ENCODE measurements at regions not wholly inside any gene's neighbourhood (a gene's known extent, or its start where the extent isn't known, plus 50 kb on each side); places are given as distances from the start of the nearest gene placed in this dataset.

DNA sequence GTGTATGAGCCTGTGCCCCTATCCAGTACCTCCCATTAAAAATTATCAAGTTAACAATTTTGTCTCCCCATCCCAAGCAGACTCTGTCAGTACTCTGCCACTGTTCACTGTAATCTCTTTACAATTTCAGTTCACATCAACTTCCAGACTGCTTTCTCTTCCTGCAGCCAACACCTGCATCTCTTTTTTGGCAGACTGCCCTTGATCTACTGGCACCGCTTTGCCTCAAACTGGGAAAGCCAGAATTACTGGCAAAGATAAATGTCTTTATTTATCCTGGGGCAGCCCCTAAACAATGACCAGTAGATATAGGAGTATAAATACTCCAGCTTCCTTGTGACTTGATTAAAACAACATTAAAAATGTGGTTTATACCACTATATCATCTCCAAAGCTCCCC lies 494.1 kb downstream of the ZNF385D start:
- Histone ChIP-seq H3K9me3 (ENCODE audit: control insufficient read depth, insufficient read depth, low read depth, low read length) (no peaks in the 10 kb centered on the region), H3K36me3 (ENCODE audit: control insufficient read depth in 2 of 2, insufficient read depth in 1 of 2, low read length in 2 of 2) (no peaks in the 10 kb centered on the region), H3K27ac (ENCODE audit: extremely low read depth, low read depth, low read length) (no peak overlapping the region), H3K4me1 (ENCODE audit: control insufficient read depth, insufficient read depth, low read length) (no peaks in the 10 kb centered on the region), H3K4me3 (ENCODE audit: low read depth, low read length) (no peak overlapping the region)
- CTCF ChIA-PET: no interaction called here
- POLR2A ChIA-PET: no interaction called here
- TF ChIP-seq ZNF660 (tag by site-specific recombination; IDR thresholded peaks at IDR 0.05) (no peak), ZNF26 (tag by site-specific recombination; IDR thresholded peaks at IDR 0.05) (no peak), ZNF202 (tag by site-specific recombination; IDR thresholded peaks at IDR 0.05; ENCODE audit: borderline replicate concordance) (no peak), ZNF140 (tag by site-specific recombination; IDR thresholded peaks at IDR 0.05) (no peak)
- TF ChIP-seq, protein P1, sequence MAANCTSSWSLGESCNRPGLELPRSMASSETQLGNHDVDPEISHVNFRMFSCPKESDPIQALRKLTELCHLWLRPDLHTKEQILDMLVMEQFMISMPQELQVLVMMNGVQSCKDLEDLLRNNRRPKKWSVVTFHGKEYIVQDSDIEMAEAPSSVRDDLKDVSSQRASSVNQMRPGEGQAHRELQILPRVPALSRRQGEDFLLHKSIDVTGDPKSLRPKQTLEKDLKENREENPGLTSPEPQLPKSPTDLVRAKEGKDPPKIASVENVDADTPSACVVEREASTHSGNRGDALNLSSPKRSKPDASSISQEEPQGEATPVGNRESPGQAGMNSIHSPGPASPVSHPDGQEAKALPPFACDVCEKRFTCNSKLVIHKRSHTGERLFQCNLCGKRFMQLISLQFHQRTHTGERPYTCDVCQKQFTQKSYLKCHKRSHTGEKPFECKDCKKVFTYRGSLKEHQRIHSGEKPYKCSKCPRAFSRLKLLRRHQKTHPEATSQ (tag by site-specific recombination; IDR thresholded peaks at IDR 0.05): no peak

- no peak overlapping the region for H3K27ac ChIP-seq (ENCODE audit: extremely low read depth, low read depth, low read length)
- CTCF ChIA-PET: no interaction called here
- H3K4me3 ChIP-seq (ENCODE audit: low read depth, low read length): no peak overlapping the region
- no peaks in the 10 kb centered on the region for H3K36me3 ChIP-seq (ENCODE audit: control insufficient read depth in 2 of 2, insufficient read depth in 1 of 2, low read length in 2 of 2)
- TF ChIP-seq, protein P2, sequence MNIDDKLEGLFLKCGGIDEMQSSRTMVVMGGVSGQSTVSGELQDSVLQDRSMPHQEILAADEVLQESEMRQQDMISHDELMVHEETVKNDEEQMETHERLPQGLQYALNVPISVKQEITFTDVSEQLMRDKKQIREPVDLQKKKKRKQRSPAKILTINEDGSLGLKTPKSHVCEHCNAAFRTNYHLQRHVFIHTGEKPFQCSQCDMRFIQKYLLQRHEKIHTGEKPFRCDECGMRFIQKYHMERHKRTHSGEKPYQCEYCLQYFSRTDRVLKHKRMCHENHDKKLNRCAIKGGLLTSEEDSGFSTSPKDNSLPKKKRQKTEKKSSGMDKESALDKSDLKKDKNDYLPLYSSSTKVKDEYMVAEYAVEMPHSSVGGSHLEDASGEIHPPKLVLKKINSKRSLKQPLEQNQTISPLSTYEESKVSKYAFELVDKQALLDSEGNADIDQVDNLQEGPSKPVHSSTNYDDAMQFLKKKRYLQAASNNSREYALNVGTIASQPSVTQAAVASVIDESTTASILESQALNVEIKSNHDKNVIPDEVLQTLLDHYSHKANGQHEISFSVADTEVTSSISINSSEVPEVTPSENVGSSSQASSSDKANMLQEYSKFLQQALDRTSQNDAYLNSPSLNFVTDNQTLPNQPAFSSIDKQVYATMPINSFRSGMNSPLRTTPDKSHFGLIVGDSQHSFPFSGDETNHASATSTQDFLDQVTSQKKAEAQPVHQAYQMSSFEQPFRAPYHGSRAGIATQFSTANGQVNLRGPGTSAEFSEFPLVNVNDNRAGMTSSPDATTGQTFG (tag by site-specific recombination; IDR thresholded peaks at IDR 0.05; ENCODE audit: borderline replicate concordance): no peak
- TF ChIP-seq ZNF596 (tag by site-specific recombination; IDR thresholded peaks at IDR 0.05) (no peak), ZNF341 (tag by site-specific recombination; IDR thresholded peaks at IDR 0.05; ENCODE audit: low read depth) (no peak), ZSCAN23 (tag by site-specific recombination; IDR thresholded peaks at IDR 0.05) (no peak), ZNF311 (tag by site-specific recombination; IDR thresholded peaks at IDR 0.05; ENCODE audit: borderline replicate concordance) (no peak), ZEB2 (tag by site-specific recombination; IDR thresholded peaks at IDR 0.05) (no peak), ZNF292 (tag by site-specific recombination; IDR thresholded peaks at IDR 0.05; ENCODE audit: borderline replicate concordance, low read depth) (no peak), BCL6B (tag by site-specific recombination; IDR thresholded peaks at IDR 0.05) (no peak), ZNF707 (tag by site-specific recombination; IDR thresholded peaks at IDR 0.05) (no peak), ZNF521 (tag by site-specific recombination; IDR thresholded peaks at IDR 0.05) (no peak), ZNF416 (tag by site-specific recombination; IDR thresholded peaks at IDR 0.05) (no peak), ZBTB49 (tag by site-specific recombination; IDR thresholded peaks at IDR 0.05; ENCODE audit: low read depth) (no peak)
- TF ChIP-seq, protein P3, sequence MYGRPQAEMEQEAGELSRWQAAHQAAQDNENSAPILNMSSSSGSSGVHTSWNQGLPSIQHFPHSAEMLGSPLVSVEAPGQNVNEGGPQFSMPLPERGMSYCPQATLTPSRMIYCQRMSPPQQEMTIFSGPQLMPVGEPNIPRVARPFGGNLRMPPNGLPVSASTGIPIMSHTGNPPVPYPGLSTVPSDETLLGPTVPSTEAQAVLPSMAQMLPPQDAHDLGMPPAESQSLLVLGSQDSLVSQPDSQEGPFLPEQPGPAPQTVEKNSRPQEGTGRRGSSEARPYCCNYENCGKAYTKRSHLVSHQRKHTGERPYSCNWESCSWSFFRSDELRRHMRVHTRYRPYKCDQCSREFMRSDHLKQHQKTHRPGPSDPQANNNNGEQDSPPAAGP (tag by site-specific recombination; IDR thresholded peaks at IDR 0.05): no peak
- TF ChIP-seq, protein P4, sequence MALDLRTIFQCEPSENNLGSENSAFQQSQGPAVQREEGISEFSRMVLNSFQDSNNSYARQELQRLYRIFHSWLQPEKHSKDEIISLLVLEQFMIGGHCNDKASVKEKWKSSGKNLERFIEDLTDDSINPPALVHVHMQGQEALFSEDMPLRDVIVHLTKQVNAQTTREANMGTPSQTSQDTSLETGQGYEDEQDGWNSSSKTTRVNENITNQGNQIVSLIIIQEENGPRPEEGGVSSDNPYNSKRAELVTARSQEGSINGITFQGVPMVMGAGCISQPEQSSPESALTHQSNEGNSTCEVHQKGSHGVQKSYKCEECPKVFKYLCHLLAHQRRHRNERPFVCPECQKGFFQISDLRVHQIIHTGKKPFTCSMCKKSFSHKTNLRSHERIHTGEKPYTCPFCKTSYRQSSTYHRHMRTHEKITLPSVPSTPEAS (tag by site-specific recombination; IDR thresholded peaks at IDR 0.05): no peak
- H3K4me1 ChIP-seq (ENCODE audit: control insufficient read depth, insufficient read depth, low read length): no peaks in the 10 kb centered on the region
- POLR2A ChIA-PET: no interaction called here
- H3K9me3 ChIP-seq (ENCODE audit: control insufficient read depth, insufficient read depth, low read depth, low read length): no peaks in the 10 kb centered on the region
These were observed 512.3 kb downstream of the ZNF385D start for GRCh38 chr3:21238661-21239060.
